H9 (cell line): ENCODE measurements at regions not wholly inside any gene's neighbourhood (a gene's known extent, or its start where the extent isn't known, plus 50 kb on each side); places are given as distances from the start of the nearest gene placed in this dataset.

ENCODE experiments used
- DNase-seq: peaks from one replicate; pipeline ENCODE4 v3.0.0-alpha.2; 2017
- H2AFZ ChIP-seq: one replicate; pipeline ENCODE4 v1.6.1; 2013; ENCODE audit warnings: mild to moderate bottlenecking, low read length, control low read depth, moderate library complexity
- H2AK5ac ChIP-seq: 2 replicates; pipeline ENCODE4 v1.6.1; 2013; ENCODE audit warnings: low read length, control low read depth, mixed read lengths; ENCODE audit not compliant: insufficient read length
- H2BK120ac ChIP-seq: one replicate; pipeline ENCODE4 v1.6.1; 2013; ENCODE audit warnings: low read depth, mild to moderate bottlenecking, low read length, control low read depth, inconsistent platforms; ENCODE audit not compliant: poor library complexity, severe bottlenecking
- H2BK12ac ChIP-seq: 2 replicates; pipeline ENCODE4 v1.6.1; 2013; ENCODE audit warnings: low read length, control low read depth, mixed read lengths, low read depth; ENCODE audit not compliant: insufficient read length
- H2BK15ac ChIP-seq: 2 replicates; pipeline ENCODE4 v1.6.1; 2013; ENCODE audit warnings: low read depth, low read length, control low read depth
- H2BK20ac ChIP-seq: one replicate; pipeline ENCODE4 v1.6.1; 2013; ENCODE audit warnings: low read depth, mild to moderate bottlenecking, low read length, control low read depth, inconsistent platforms; ENCODE audit not compliant: poor library complexity, severe bottlenecking
- H2BK5ac ChIP-seq: 2 replicates; pipeline ENCODE4 v1.6.1; 2013; ENCODE audit warnings: low read length, control low read depth, mixed read lengths; ENCODE audit not compliant: insufficient read length
- H3K14ac ChIP-seq: 2 replicates; pipeline ENCODE4 v1.6.1; 2013; ENCODE audit warnings: low read length, control low read depth; ENCODE audit not compliant: insufficient read depth
- H3K18ac ChIP-seq: 2 replicates; pipeline ENCODE4 v1.6.1; 2013; ENCODE audit warnings: low read depth, mild to moderate bottlenecking, mixed read lengths, low read length, control low read depth; ENCODE audit not compliant: insufficient read length
- H3K23ac ChIP-seq: 2 replicates; pipeline ENCODE4 v1.6.1; 2013; ENCODE audit warnings: low read length, control low read depth, mixed read lengths, low read depth; ENCODE audit not compliant: insufficient read length
- H3K23me2 ChIP-seq: 2 replicates; pipeline ENCODE4 v1.6.1; 2013; ENCODE audit warnings: low read depth, mild to moderate bottlenecking, mixed read lengths, low read length, control low read depth; ENCODE audit not compliant: insufficient read length, poor library complexity, severe bottlenecking
- H3K27ac ChIP-seq: 2 replicates; pipeline ENCODE4 v1.5.1; 2013; ENCODE audit warnings: low read length, control low read depth, mixed read lengths, low read depth; ENCODE audit not compliant: insufficient read length
- H3K27me3 ChIP-seq: 2 replicates; pipeline ENCODE4 v1.6.1; 2013; ENCODE audit warnings: low read length, control low read depth, inconsistent platforms; ENCODE audit not compliant: insufficient read depth
- H3K4ac ChIP-seq: 2 replicates; pipeline ENCODE4 v1.6.1; 2013; ENCODE audit warnings: low read depth, mild to moderate bottlenecking, control low read depth, inconsistent platforms, low read length, moderate library complexity
- H3K4me1 ChIP-seq: 2 replicates; pipeline ENCODE4 v1.6.1; 2013; ENCODE audit warnings: low read length, control low read depth, inconsistent platforms; ENCODE audit not compliant: insufficient read depth
- H3K4me2 ChIP-seq: 2 replicates; pipeline ENCODE4 v1.6.1; 2013; ENCODE audit warnings: low read length, control low read depth, mixed read lengths; ENCODE audit not compliant: insufficient read length, insufficient read depth
- H3K56ac ChIP-seq: 2 replicates; pipeline ENCODE4 v1.6.1; 2013; ENCODE audit warnings: low read depth, mild to moderate bottlenecking, mixed read lengths, low read length, control low read depth; ENCODE audit not compliant: insufficient read length
- H3K79me1 ChIP-seq: 2 replicates; pipeline ENCODE4 v1.6.1; 2013; ENCODE audit warnings: low read depth, mild to moderate bottlenecking, moderate library complexity, low read length, control low read depth, inconsistent platforms; ENCODE audit not compliant: insufficient read depth, poor library complexity, severe bottlenecking
- H3K79me2 ChIP-seq: 2 replicates; pipeline ENCODE4 v1.6.1; 2013; ENCODE audit warnings: low read length, control low read depth, inconsistent platforms; ENCODE audit not compliant: insufficient read depth
- H3K9ac ChIP-seq: 2 replicates; pipeline ENCODE4 v1.6.1; 2013; ENCODE audit warnings: low read length, control low read depth, mixed read lengths; ENCODE audit not compliant: insufficient read length; ENCODE audit errors: extremely low read depth
- H3K9me3 ChIP-seq: one replicate; pipeline ENCODE4 v1.6.1; 2013; ENCODE audit warnings: low read depth, low read length, inconsistent platforms; ENCODE audit not compliant: control insufficient read depth
- H3T11ph ChIP-seq: one replicate; pipeline ENCODE4 v1.6.1; 2013; ENCODE audit warnings: mild to moderate bottlenecking, low read length, control low read depth, inconsistent platforms
- H4K20me1 ChIP-seq: one replicate; pipeline ENCODE4 v1.6.1; 2013; ENCODE audit not compliant: control insufficient read depth, insufficient read length, insufficient read depth
- H4K5ac ChIP-seq: 2 replicates; pipeline ENCODE4 v1.6.1; 2013; ENCODE audit warnings: low read depth, mild to moderate bottlenecking, mixed read lengths, low read length, control low read depth; ENCODE audit not compliant: insufficient read length
- H4K8ac ChIP-seq: replicated peaks from 2 replicates; pipeline ENCODE4 v1.6.1; 2013; ENCODE audit warnings: low read length, control low read depth, mixed read lengths, low read depth; ENCODE audit not compliant: insufficient read length
- H4K91ac ChIP-seq: 2 replicates; pipeline ENCODE4 v1.6.1; 2013; ENCODE audit warnings: low read depth, mild to moderate bottlenecking, moderate library complexity, mixed read lengths, low read length, control low read depth; ENCODE audit not compliant: insufficient read length
- H3K27ac Mint-ChIP-seq, 3 experiments: 2 replicates in 2 of 3; 3 replicates in 1 of 3; pipeline ENCODE4 v1.8.0; 2020 to 2021; ENCODE audit warnings: mixed read lengths in 3 of 3, mild to moderate bottlenecking in 1 of 3, moderate library complexity in 1 of 3
- H3K27me3 Mint-ChIP-seq: 2 replicates; pipeline ENCODE4 v1.8.0; 2021; ENCODE audit warnings: low read depth, mild to moderate bottlenecking, moderate library complexity, mixed read lengths
- H3K36me3 Mint-ChIP-seq, 3 experiments: 2 replicates in 2 of 3; 3 replicates in 1 of 3; pipeline ENCODE4 v1.8.0; 2020 to 2021; ENCODE audit warnings: low read depth in 3 of 3, mixed read lengths in 3 of 3; ENCODE audit not compliant: insufficient read depth in 1 of 3
- H3K4me1 Mint-ChIP-seq, 2 experiments: 2 replicates each; pipeline ENCODE4 v1.8.0; 2020; ENCODE audit warnings: mixed read lengths in 2 of 2
- H3K4me3 Mint-ChIP-seq, 2 experiments: 2 replicates in 1 of 2; 3 replicates in 1 of 2; pipeline ENCODE4 v1.8.0; 2020 to 2021; ENCODE audit warnings: mild to moderate bottlenecking in 2 of 2, mixed read lengths in 2 of 2, moderate library complexity in 1 of 2
- H3K9me3 Mint-ChIP-seq, 2 experiments: 2 replicates in 1 of 2; 3 replicates in 1 of 2; pipeline ENCODE4 v1.8.0; 2020; ENCODE audit warnings: mild to moderate bottlenecking in 2 of 2, mixed read lengths in 2 of 2, moderate library complexity in 1 of 2
- CTCF ChIP-seq: fragments of 200-600 bp; sonication (generic); conservative IDR thresholded peaks from 3 replicates; pipeline ENCODE4 v1.8.0; 2021; ENCODE audit warnings: antibody characterized with exemption, mild to moderate bottlenecking
- WGBS: extraction: QIAGEN DNeasy Blood & Tissue Kit; methylation state at CpG from one replicate; pipeline ENCODE4 v1.1.7; 2013; ENCODE audit warnings: missing lambda C conversion rate, low lambda C conversion rate, mixed read lengths; ENCODE audit not compliant: insufficient read length; ENCODE audit errors: extremely low coverage; 5-methylcytosine and 5-hydroxymethylcytosine counted together

- Histone ChIP-seq H2AFZ (no peak overlapping the region), H3K79me1 (no peaks in the 10 kb centered on the region), H3K4me2 (no peak overlapping the region), H3K4me1 (no peaks in the 10 kb centered on the region), H2BK5ac (no peak overlapping the region), H4K91ac (no peak overlapping the region), H3K4ac (no peak overlapping the region), H3K18ac (no peak overlapping the region), H3K9me3 (no peaks in the 10 kb centered on the region), H4K8ac (no peak overlapping the region), H4K20me1 (no peaks in the 10 kb centered on the region), H3K27ac (no peak overlapping the region), H2BK120ac (no peak overlapping the region), H3K79me2 (no peaks in the 10 kb centered on the region), H2BK15ac (no peak overlapping the region), H4K5ac (no peak overlapping the region), H3K23ac (no peak overlapping the region), H3K14ac (no peak overlapping the region), H3K9ac (no peak overlapping the region), H2AK5ac (no peak overlapping the region), H2BK20ac (no peak overlapping the region), H3K56ac (no peak overlapping the region), H2BK12ac (no peak overlapping the region), H3K23me2 (no peaks in the 10 kb centered on the region), H3T11ph (no peak overlapping the region), H3K27me3 (no peaks in the 10 kb centered on the region)
- Mint-ChIP-seq H3K4me3 (no peak overlapping the region), H3K27me3 (no peaks in the 10 kb centered on the region), H3K9me3 (no peaks in the 10 kb centered on the region; a peak in 1 of 5 replicates), H3K36me3 (no peaks in the 10 kb centered on the region; a peak in 1 of 7 replicates), H3K4me1 (no peaks in the 10 kb centered on the region), H3K27ac (no peak overlapping the region)
- WGBS, result no CpG with 5 or more reads among the region's 2 CpGs
- TF ChIP-seq CTCF, result no peak
- DNase-seq, result no peak
Measured at GRCh38 chr13:81153478-81153877, 812.6 kb upstream of the SPRY2 start.
